ENCODE measurements at regions not wholly inside any gene's neighbourhood (a gene's known extent, or its start where the extent isn't known, plus 50 kb on each side); places are given as distances from the start of the nearest gene placed in this dataset.

DNA sequence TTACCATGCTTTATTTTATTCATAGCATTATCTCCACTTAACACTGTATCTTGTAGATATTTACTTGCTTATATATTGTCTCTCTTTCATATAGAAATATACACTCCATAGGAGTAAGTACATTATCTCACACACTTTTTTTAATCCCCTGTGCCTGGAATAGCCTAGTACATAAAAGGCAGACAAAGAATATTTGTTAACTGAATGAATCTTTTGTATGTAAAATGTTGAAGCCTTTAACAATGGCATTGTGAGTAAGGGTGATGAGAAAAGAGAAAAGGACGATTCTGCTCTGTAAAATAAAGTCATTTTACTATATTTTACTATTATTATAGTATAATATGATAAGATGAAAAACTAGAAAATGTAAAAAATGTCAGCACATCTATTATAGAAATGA, 97.7 kb upstream of the PDHA2 start:
- WGBS, 2 donors: 44 to 65% methylated on average over 1 of the region's 1 CpG
- DNase-seq: no peak

DNA sequence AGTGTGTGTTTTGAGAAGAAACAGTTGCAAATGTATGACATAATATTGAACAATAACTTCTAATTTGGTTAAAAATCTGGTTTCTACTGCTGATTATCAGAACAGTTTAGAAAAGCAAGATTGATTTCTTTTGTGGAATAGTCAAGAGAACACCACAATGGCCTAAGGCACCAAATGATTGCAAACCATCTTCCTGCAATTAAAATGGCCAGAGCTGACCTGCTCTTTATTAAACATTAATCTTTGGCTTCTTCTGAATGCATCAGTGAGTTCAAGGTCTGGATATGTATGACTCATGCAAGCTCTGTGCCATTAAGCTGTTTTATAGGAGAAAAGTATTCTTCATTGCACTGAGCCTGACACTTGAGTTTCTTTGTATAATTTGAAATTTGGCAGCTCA, 107.8 kb upstream of the PDHA2 start:
- no peaks in the 10 kb centered on the region for H3K36me3 ChIP-seq
- ATAC-seq (ENCODE audit: low FRiP score in 2 of 2): no peak

More for the DNA sequence above, 97.7 kb upstream of the PDHA2 start:
- no peak for ATAC-seq (ENCODE audit: low FRiP score in 2 of 2)
- H3K27ac ChIP-seq: no peak overlapping the region
- H3K27me3 ChIP-seq: no peaks in the 10 kb centered on the region
- H3K4me1 ChIP-seq: no peaks in the 10 kb centered on the region
- H3K4me3 ChIP-seq: no peak overlapping the region
- TF ChIP-seq POLR2AphosphoS5 (IDR thresholded peaks at IDR 0.05) (no peak), POLR2A (IDR thresholded peaks at IDR 0.05) (no peak), EP300 (IDR thresholded peaks at IDR 0.05) (no peak)
- TF ChIP-seq, protein P1, sequence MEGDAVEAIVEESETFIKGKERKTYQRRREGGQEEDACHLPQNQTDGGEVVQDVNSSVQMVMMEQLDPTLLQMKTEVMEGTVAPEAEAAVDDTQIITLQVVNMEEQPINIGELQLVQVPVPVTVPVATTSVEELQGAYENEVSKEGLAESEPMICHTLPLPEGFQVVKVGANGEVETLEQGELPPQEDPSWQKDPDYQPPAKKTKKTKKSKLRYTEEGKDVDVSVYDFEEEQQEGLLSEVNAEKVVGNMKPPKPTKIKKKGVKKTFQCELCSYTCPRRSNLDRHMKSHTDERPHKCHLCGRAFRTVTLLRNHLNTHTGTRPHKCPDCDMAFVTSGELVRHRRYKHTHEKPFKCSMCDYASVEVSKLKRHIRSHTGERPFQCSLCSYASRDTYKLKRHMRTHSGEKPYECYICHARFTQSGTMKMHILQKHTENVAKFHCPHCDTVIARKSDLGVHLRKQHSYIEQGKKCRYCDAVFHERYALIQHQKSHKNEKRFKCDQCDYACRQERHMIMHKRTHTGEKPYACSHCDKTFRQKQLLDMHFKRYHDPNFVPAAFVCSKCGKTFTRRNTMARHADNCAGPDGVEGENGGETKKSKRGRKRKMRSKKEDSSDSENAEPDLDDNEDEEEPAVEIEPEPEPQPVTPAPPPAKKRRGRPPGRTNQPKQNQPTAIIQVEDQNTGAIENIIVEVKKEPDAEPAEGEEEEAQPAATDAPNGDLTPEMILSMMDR (IDR thresholded peaks at IDR 0.05): no peak
- H3K9me3 ChIP-seq: peaks cover 0 to 5% (median 0%) of the 10 kb centered on the region in 4 donors
- no peaks in the 10 kb centered on the region for H3K36me3 ChIP-seq

DNA sequence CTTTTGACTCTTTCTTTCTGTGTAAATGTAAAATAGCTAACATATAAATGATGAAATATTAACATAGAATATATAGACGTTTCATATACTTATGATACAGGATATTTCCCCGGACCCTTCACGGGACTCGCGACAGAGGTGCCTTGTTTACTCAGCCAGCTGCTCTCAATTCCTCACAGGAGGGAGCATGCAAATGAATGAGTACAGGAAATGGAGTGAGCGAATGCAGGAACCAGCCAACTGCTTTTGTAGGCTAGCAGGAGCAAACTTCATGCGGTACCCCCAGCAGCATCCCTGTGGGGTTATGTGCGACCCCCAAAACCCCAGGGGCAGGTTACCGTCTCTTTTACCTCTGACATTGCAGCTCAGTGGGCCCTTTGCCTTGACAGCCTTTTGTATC, 110.3 kb upstream of the PDHA2 start:
- 51 to 56% methylated on average over 9 of the region's 9 CpGs for WGBS, 2 donors
- H3K4me1 ChIP-seq: no peaks in the 10 kb centered on the region
- no peaks in the 10 kb centered on the region for H3K27me3 ChIP-seq
- TF ChIP-seq, protein P1 (IDR thresholded peaks at IDR 0.05): no peak
- TF ChIP-seq POLR2A (IDR thresholded peaks at IDR 0.05): no peak
- TF ChIP-seq EP300 (IDR thresholded peaks at IDR 0.05): no peak
- no peak for TF ChIP-seq POLR2AphosphoS5 (IDR thresholded peaks at IDR 0.05)
- no peak overlapping the region for H3K4me3 ChIP-seq
- H3K9me3 ChIP-seq: no peaks in the 10 kb centered on the region
- DNase-seq (no peak), ATAC-seq (ENCODE audit: low FRiP score in 2 of 2) (no peak)
- H3K27ac ChIP-seq: no peak overlapping the region
- H3K36me3 ChIP-seq: no peaks in the 10 kb centered on the region

More for the DNA sequence above, 107.8 kb upstream of the PDHA2 start:
- H3K4me3 ChIP-seq: no peak overlapping the region
- TF ChIP-seq POLR2A (IDR thresholded peaks at IDR 0.05) (no peak), POLR2AphosphoS5 (IDR thresholded peaks at IDR 0.05) (no peak), EP300 (IDR thresholded peaks at IDR 0.05) (no peak)
- TF ChIP-seq, protein P1 (IDR thresholded peaks at IDR 0.05): no peak
- H3K27me3 ChIP-seq: no peaks in the 10 kb centered on the region
- no peak for DNase-seq
- no peaks in the 10 kb centered on the region for H3K9me3 ChIP-seq
- no peaks in the 10 kb centered on the region for H3K4me1 ChIP-seq
- no peak overlapping the region for H3K27ac ChIP-seq

DNA sequence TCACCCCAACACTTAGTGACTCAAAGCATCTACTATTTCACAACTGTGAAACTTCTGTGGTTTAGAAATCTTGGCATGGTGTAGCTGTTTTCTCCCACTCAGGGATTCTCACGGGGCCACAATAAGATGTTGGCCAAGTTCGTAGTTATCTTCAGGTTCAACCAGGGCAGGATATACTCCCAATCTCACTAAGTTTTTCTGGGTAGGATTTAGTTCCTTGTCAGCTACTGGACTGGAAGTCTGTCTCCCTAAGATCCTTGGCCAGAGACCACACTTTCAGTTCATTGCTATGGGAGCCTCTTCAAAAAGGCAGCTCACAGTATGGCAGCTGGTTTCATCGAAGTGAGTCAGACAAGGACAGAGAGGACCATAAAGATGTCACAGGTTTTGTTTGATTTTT, 111.7 kb upstream of the PDHA2 start:
- DNase-seq (no peak), ATAC-seq (ENCODE audit: low FRiP score in 2 of 2) (peak in 1 of 2 donors; percentile 86)
- 81 to 93% methylated on average over 3 of the region's 3 CpGs for WGBS, 2 donors
- TF ChIP-seq, protein P1 (IDR thresholded peaks at IDR 0.05): no peak
- TF ChIP-seq POLR2A (IDR thresholded peaks at IDR 0.05) (no peak), POLR2AphosphoS5 (IDR thresholded peaks at IDR 0.05) (no peak)
- no peaks in the 10 kb centered on the region for H3K27me3 ChIP-seq
- no peak overlapping the region for H3K4me3 ChIP-seq
- no peak overlapping the region for H3K27ac ChIP-seq
- H3K4me1 ChIP-seq: no peaks in the 10 kb centered on the region
- H3K9me3 ChIP-seq: no peaks in the 10 kb centered on the region
- H3K36me3 ChIP-seq: no peaks in the 10 kb centered on the region

DNA sequence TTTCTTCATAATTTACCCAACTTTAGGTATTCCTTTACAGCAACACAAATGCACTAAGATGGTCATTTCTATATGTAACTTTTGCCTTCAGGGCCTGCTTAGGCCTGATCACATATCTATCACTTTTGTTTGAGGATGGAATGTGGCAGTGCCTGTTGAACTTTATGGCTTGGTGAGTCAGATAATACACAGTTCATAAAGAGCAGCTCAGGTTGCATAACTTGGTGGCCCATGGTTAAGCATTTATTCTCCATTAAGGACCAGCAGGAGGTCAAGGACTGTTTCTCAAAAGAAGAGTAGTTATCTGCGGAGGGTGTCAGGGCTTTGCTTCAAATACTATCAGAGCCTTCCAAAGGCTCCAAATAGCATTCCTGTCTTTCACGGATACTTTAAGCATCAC, 124.1 kb upstream of the PDHA2 start:
- Histone ChIP-seq H3K27ac (no peak overlapping the region), H3K4me3 (no peak overlapping the region), H3K27me3 (no peaks in the 10 kb centered on the region), H3K4me1 (no peaks in the 10 kb centered on the region), H3K36me3 (no peaks in the 10 kb centered on the region), H3K9me3 (no peaks in the 10 kb centered on the region)
- WGBS, 2 donors: 92 to 95% methylated on average over 2 of the region's 2 CpGs
- DNase-seq (no peak), ATAC-seq (ENCODE audit: low FRiP score in 2 of 2) (no peak)
- TF ChIP-seq, protein P1 (IDR thresholded peaks at IDR 0.05): no peak
- TF ChIP-seq POLR2A (IDR thresholded peaks at IDR 0.05): no peak
- TF ChIP-seq POLR2AphosphoS5 (IDR thresholded peaks at IDR 0.05): no peak
- no peak for TF ChIP-seq EP300 (IDR thresholded peaks at IDR 0.05)
